H1 (cell line): ENCODE measurements at regions not wholly inside any gene's neighbourhood (a gene's known extent, or its start where the extent isn't known, plus 50 kb on each side); places are given as distances from the start of the nearest gene placed in this dataset.

Experiments
- CTCF ChIA-PET: fragments of 300-600 bp; sonication (Branson Sonifier 250); formaldehyde crosslinking; loops from one replicate; lab custom pipeline; 2021; ENCODE audit not compliant: partially characterized antibody; lab: Charles Lee
- POLR2A ChIA-PET: fragments of 300-600 bp; sonication (Branson Sonifier 250); formaldehyde crosslinking; loops from one replicate; lab custom pipeline; 2021; ENCODE audit warnings: inconsistent platforms; ENCODE audit not compliant: partially characterized antibody; lab: Charles Lee
- DNase-seq, 2 experiments: peaks; one replicate each; pipeline versions ENCODE4 v3.0.0 to v3.0.0-alpha.2; 2010 to 2022; ENCODE audit warnings: low spot score in 2 of 2, low read depth in 1 of 2, mixed read lengths in 1 of 2
- FAIRE-seq: peaks from 2 replicates; lab custom pipeline; 2011; peaks lifted over from hg19 to GRCh38; lab: Jason Lieb, UNC
- H2AFZ ChIP-seq: 2 replicates; pipeline ENCODE4 v1.8.1; 2012; ENCODE audit warnings: low read length, inconsistent platforms
- H2AK5ac ChIP-seq: 2 replicates; pipeline ENCODE4 v1.6.1; 2013; ENCODE audit warnings: low read depth, low read length
- H2BK120ac ChIP-seq: replicated peaks from 2 replicates; pipeline ENCODE3; 2013; ENCODE audit warnings: low read depth, low read length, inconsistent platforms
- H2BK12ac ChIP-seq: 2 replicates; pipeline ENCODE4 v1.6.1; 2013; ENCODE audit warnings: low read depth, low read length
- H2BK15ac ChIP-seq: 2 replicates; pipeline ENCODE4 v1.6.1; 2013; ENCODE audit warnings: low read length
- H2BK20ac ChIP-seq: 2 replicates; pipeline ENCODE4 v1.6.1; 2013; ENCODE audit warnings: low read length
- H2BK5ac ChIP-seq: 2 replicates; pipeline ENCODE4 v1.6.1; 2013; ENCODE audit warnings: low read depth, low read length
- H3K14ac ChIP-seq: 2 replicates; pipeline ENCODE4 v1.6.1; 2013; ENCODE audit warnings: inconsistent platforms; ENCODE audit not compliant: insufficient read length
- H3K18ac ChIP-seq: 2 replicates; pipeline ENCODE4 v1.6.1; 2013; ENCODE audit warnings: low read length; ENCODE audit errors: extremely low read depth
- H3K23ac ChIP-seq: 2 replicates; pipeline ENCODE4 v1.6.1; 2013; ENCODE audit warnings: inconsistent platforms; ENCODE audit not compliant: insufficient read length
- H3K23me2 ChIP-seq: 2 replicates; pipeline ENCODE4 v1.6.1; 2013; ENCODE audit warnings: low read depth, low read length
- H3K27ac ChIP-seq: 2 replicates; pipeline ENCODE4 v1.6.1; 2011; ENCODE audit warnings: low read depth, low read length, inconsistent platforms
- H3K27me3 ChIP-seq, 4 experiments: replicated peaks in 1 of 4; 1 replicate in 1 of 4; 2 replicates in 3 of 4; pipeline versions ENCODE4 v1.6.1 to v1.8.1; 2011 to 2013; ENCODE audit warnings: low read length in 3 of 4, mild to moderate bottlenecking in 3 of 4, inconsistent platforms in 2 of 4, mixed read lengths in 2 of 4, moderate library complexity in 1 of 4; ENCODE audit not compliant: control insufficient read depth in 3 of 4, insufficient read depth in 3 of 4; ENCODE audit errors: extremely low read depth in 1 of 4
- H3K36me3 ChIP-seq, 4 experiments: 2 replicates each; pipeline versions ENCODE4 v1.6.1 to v1.8.1; 2011 to 2013; ENCODE audit warnings: mild to moderate bottlenecking in 4 of 4, low read length in 3 of 4, moderate library complexity in 2 of 4, control low read depth in 1 of 4, inconsistent platforms in 1 of 4; ENCODE audit not compliant: insufficient read depth in 4 of 4, control insufficient read depth in 2 of 4
- H3K4ac ChIP-seq: replicated peaks from 2 replicates; pipeline ENCODE3; 2013; ENCODE audit warnings: low read length, low read depth, mixed read lengths, inconsistent platforms; ENCODE audit not compliant: insufficient read length
- H3K4me1 ChIP-seq, 4 experiments: replicated peaks in 1 of 4; 1 replicate in 1 of 4; 2 replicates in 3 of 4; pipeline versions ENCODE4 v1.6.1 to v1.8.1; 2011 to 2013; ENCODE audit warnings: low read length in 3 of 4, inconsistent platforms in 2 of 4, mixed read lengths in 1 of 4; ENCODE audit not compliant: insufficient read depth in 4 of 4, control insufficient read depth in 3 of 4
- H3K4me2 ChIP-seq, 2 experiments: 2 replicates each; pipeline versions ENCODE4 v1.6.1 to v1.8.1; 2011 to 2013; ENCODE audit warnings: low read depth in 2 of 2, low read length in 2 of 2, control low read depth in 1 of 2, inconsistent platforms in 1 of 2, mild to moderate bottlenecking in 1 of 2; ENCODE audit not compliant: insufficient read depth in 1 of 2
- H3K4me3 ChIP-seq, 4 experiments: fragments of 200-600, 300-600 bp in 1 of 4; sonication (generic), shearing (Covaris generic), sonication (Bioruptor Twin) in 1 of 4; 2 replicates each; pipeline versions ENCODE4 v1.5.1 to v1.8.1; 2011 to 2016; ENCODE audit warnings: low read length in 4 of 4, low read depth in 3 of 4, control low read depth in 2 of 4, inconsistent platforms in 2 of 4, mild to moderate bottlenecking in 2 of 4, mixed read lengths in 1 of 4, moderate library complexity in 1 of 4; ENCODE audit not compliant: insufficient read depth in 2 of 4; ENCODE audit errors: extremely low read depth in 1 of 4
- H3K56ac ChIP-seq: replicated peaks from 2 replicates; pipeline ENCODE3; 2013; ENCODE audit warnings: low read depth, mild to moderate bottlenecking, mixed read lengths, low read length, inconsistent platforms; ENCODE audit not compliant: insufficient read length
- H3K79me1 ChIP-seq: 2 replicates; pipeline ENCODE4 v1.6.1; 2013; ENCODE audit warnings: low read depth, low read length, control low read depth
- H3K79me2 ChIP-seq, 2 experiments: 2 replicates each; pipeline versions ENCODE4 v1.6.1 to v1.8.1; 2012 to 2013; ENCODE audit warnings: low read length in 2 of 2, mild to moderate bottlenecking in 2 of 2, inconsistent platforms in 1 of 2; ENCODE audit not compliant: insufficient read depth in 2 of 2, control insufficient read depth in 1 of 2
- H3K9ac ChIP-seq, 4 experiments: replicated peaks in 1 of 4; 1 replicate in 1 of 4; 2 replicates in 3 of 4; pipeline versions ENCODE4 v1.6.1 to v1.8.1; 2011 to 2013; ENCODE audit warnings: low read depth in 3 of 4, low read length in 3 of 4, control low read depth in 2 of 4, mild to moderate bottlenecking in 2 of 4, moderate library complexity in 2 of 4, inconsistent platforms in 1 of 4; ENCODE audit errors: extremely low read depth in 1 of 4
- H3K9me3 ChIP-seq, 2 experiments: 2 replicates each; pipeline versions ENCODE4 v1.6.1 to v1.8.1; 2012 to 2013; ENCODE audit warnings: mild to moderate bottlenecking in 2 of 2, moderate library complexity in 2 of 2, control low read depth in 1 of 2, inconsistent platforms in 1 of 2, low read depth in 1 of 2, low read length in 1 of 2, mixed read lengths in 1 of 2; ENCODE audit not compliant: insufficient read depth in 2 of 2
- H4K20me1 ChIP-seq, 2 experiments: replicated peaks in 1 of 2; 2 replicates each; pipeline versions ENCODE3 to v1.8.1; 2011 to 2013; ENCODE audit warnings: inconsistent platforms in 2 of 2, low read length in 2 of 2, mild to moderate bottlenecking in 1 of 2; ENCODE audit not compliant: insufficient read depth in 2 of 2, control insufficient read depth in 1 of 2
- H4K5ac ChIP-seq: 2 replicates; pipeline ENCODE4 v1.6.1; 2013; ENCODE audit warnings: low read length, low read depth, mixed read lengths, inconsistent platforms; ENCODE audit not compliant: insufficient read length
- H4K8ac ChIP-seq: 2 replicates; pipeline ENCODE4 v1.8.0; 2013; ENCODE audit warnings: mild to moderate bottlenecking, moderate library complexity, low read length, inconsistent platforms; ENCODE audit not compliant: insufficient read depth; ENCODE audit errors: extremely low read depth
- H4K91ac ChIP-seq: replicated peaks from 2 replicates; pipeline ENCODE3; 2013; ENCODE audit warnings: low read length, mixed read lengths, inconsistent platforms; ENCODE audit not compliant: insufficient read length
- BACH1 ChIP-seq: IDR thresholded peaks from 2 replicates; pipeline ENCODE4 v1.6.1; 2012; ENCODE audit warnings: low read length, improper control_type of control experiment
- HDAC6 ChIP-seq: IDR thresholded peaks from one replicate; pipeline ENCODE4 v1.7.1; 2012; ENCODE audit warnings: low read depth, mild to moderate bottlenecking, inconsistent platforms, low read length, moderate library complexity
- KDM1A ChIP-seq: fragments of 200-600, 300-600 bp; sonication (generic); IDR thresholded peaks from 2 replicates; pipeline ENCODE4 v1.7.1; 2016; ENCODE audit warnings: mild to moderate bottlenecking, low read length, borderline replicate concordance
- KDM4A ChIP-seq: IDR thresholded peaks from one replicate; pipeline ENCODE4 v1.7.1; 2012; ENCODE audit warnings: low read depth, mild to moderate bottlenecking, moderate library complexity, low read length, inconsistent platforms; ENCODE audit not compliant: severe bottlenecking
- MAFK ChIP-seq: IDR thresholded peaks from 2 replicates; pipeline ENCODE4 v1.6.1; 2012; ENCODE audit warnings: low read depth, mild to moderate bottlenecking, improper control_type of control experiment, low read length
- POLR2AphosphoS5 ChIP-seq: IDR thresholded peaks from 2 replicates; pipeline ENCODE4 v1.6.1; 2011; ENCODE audit warnings: low read depth, low read length
- RNF2 ChIP-seq: fragments of 200-900, 300-1000 bp; sonication (generic); IDR thresholded peaks from 2 replicates; pipeline ENCODE4 v1.7.1; 2016; ENCODE audit warnings: borderline replicate concordance, low read depth, mild to moderate bottlenecking, antibody characterized with exemption, low read length; ENCODE audit not compliant: poor library complexity, severe bottlenecking; ENCODE audit errors: missing control alignments
- SAP30 ChIP-seq: fragments of 300-600 bp; sonication (generic); IDR thresholded peaks from 2 replicates; pipeline ENCODE4 v1.7.1; 2012; ENCODE audit warnings: low read length, moderate library complexity, mild to moderate bottlenecking, inconsistent platforms; ENCODE audit not compliant: insufficient read depth, insufficient replicate concordance
- SRF ChIP-seq: IDR thresholded peaks from 2 replicates; pipeline ENCODE4 v1.6.1; 2011; ENCODE audit warnings: mild to moderate bottlenecking, low read depth, low read length, moderate library complexity
- WGBS, 2 experiments: shearing (Covaris generic) in 1 of 2; methylation state at CpG; one replicate each; pipeline versions ENCODE4 v1.1.6 to v1.1.7; 2013 to 2015; ENCODE audit warnings: low lambda C conversion rate in 2 of 2, mixed read lengths in 2 of 2, inconsistent platforms in 1 of 2, low coverage in 1 of 2, missing lambda C conversion rate in 1 of 2; ENCODE audit not compliant: insufficient replicate concordance in 2 of 2, insufficient coverage in 1 of 2, insufficient read length in 1 of 2; ENCODE audit errors: extremely low coverage in 1 of 2, missing lambda C conversion rate in 1 of 2; 5-methylcytosine and 5-hydroxymethylcytosine counted together
- TF ChIP-seq, protein P1 (sequence below): IDR thresholded peaks from 2 replicates; pipeline ENCODE4 v1.6.1; 2012; ENCODE audit warnings: low read length, inconsistent platforms

- Histone ChIP-seq H3K4ac (no peak overlapping the region), H3K56ac (no peak overlapping the region), H2BK120ac (no peak overlapping the region), H3K4me1 (no peaks in the 10 kb centered on the region), H4K8ac (no peak overlapping the region), H3K23ac (no peak overlapping the region), H2AFZ (no peak overlapping the region), H3K79me1 (no peaks in the 10 kb centered on the region), H2BK15ac (no peak overlapping the region), H3K9me3 (no peaks in the 10 kb centered on the region), H2BK20ac (no peak overlapping the region), H3K4me3 (no peak overlapping the region), H3K18ac (no peak overlapping the region), H2BK5ac (no peak overlapping the region), H3K4me2 (no peak overlapping the region), H3K27me3 (no peaks in the 10 kb centered on the region), H4K91ac (no peak overlapping the region), H3K79me2 (no peaks in the 10 kb centered on the region), H3K9ac (no peak overlapping the region), H3K14ac (no peak overlapping the region), H2AK5ac (no peak overlapping the region)
- 92% methylated on average over 4 of the region's 4 CpGs; no CpG with 5 or more reads in 1 of the 2 experiments for WGBS, 2 experiments
- CTCF ChIA-PET: interaction anchor here (0.9 kb wide), 1 partner anchor 191 kb away, joined by 3 read pairs; no protein-coding TSS in a partner anchor
- DNase-seq (no peak), FAIRE-seq (no peak)
- POLR2A ChIA-PET: no interaction called here
- TF ChIP-seq HDAC6: no peak
- TF ChIP-seq RNF2: no peak
- TF ChIP-seq BACH1: no peak
- TF ChIP-seq SRF: no peak
- TF ChIP-seq POLR2AphosphoS5: no peak
- no peak for TF ChIP-seq KDM4A
- TF ChIP-seq SAP30: no peak
- TF ChIP-seq MAFK: no peak
- no peak for TF ChIP-seq KDM1A
- TF ChIP-seq, protein P1, sequence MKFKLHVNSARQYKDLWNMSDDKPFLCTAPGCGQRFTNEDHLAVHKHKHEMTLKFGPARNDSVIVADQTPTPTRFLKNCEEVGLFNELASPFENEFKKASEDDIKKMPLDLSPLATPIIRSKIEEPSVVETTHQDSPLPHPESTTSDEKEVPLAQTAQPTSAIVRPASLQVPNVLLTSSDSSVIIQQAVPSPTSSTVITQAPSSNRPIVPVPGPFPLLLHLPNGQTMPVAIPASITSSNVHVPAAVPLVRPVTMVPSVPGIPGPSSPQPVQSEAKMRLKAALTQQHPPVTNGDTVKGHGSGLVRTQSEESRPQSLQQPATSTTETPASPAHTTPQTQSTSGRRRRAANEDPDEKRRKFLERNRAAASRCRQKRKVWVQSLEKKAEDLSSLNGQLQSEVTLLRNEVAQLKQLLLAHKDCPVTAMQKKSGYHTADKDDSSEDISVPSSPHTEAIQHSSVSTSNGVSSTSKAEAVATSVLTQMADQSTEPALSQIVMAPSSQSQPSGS: no peak
- TF ChIP-seq, all 59 proteins: peak for 0
- H4K5ac ChIP-seq: no peak overlapping the region
- no peaks in the 10 kb centered on the region for H3K36me3 ChIP-seq
- H4K20me1 ChIP-seq: no peaks in the 10 kb centered on the region
- no peak overlapping the region for H2BK12ac ChIP-seq
- H3K27ac ChIP-seq: no peak overlapping the region
- no peaks in the 10 kb centered on the region for H3K23me2 ChIP-seq
These were observed 566.7 kb upstream of the NECTIN3 start for GRCh38 chr3:110504901-110505300.
